HepG2 (cell line): ENCODE measurements at regions not wholly inside any gene's neighbourhood (a gene's known extent, or its start where the extent isn't known, plus 50 kb on each side); places are given as distances from the start of the nearest gene placed in this dataset.
"Not testable (repeated sequence)": the region's sequence is repeated elsewhere in the genome, so short reads cannot be mapped to it uniquely, and the experiment has no call there.

ENCODE experiments used
- ATAC-seq: fragments of 200-7000 bp; cut with Tn5 transposase; 3 replicates; pipeline ENCODE4 v1.9.1; 2020; ENCODE audit warnings: mild to moderate bottlenecking, moderate library complexity
- BruUV-seq: library from RNA; stranded (reverse); fragments of 400-500 nt; replicated peaks from 2 replicates; lab custom pipeline; 2021; lab: Mats Ljungman, UMichigan
- CTCF ChIA-PET: fragments of 300-600 bp; formaldehyde crosslinking; extraction: SDS; loops from one replicate; lab custom pipeline; 2021; ENCODE audit warnings: low total read pairs, inconsistent platforms, low intra/inter-chr PET ratio; lab: Yijun Ruan, JAX
- POLR2A ChIA-PET: fragments of 350-600 bp; sonication (Branson Sonifier 250); formaldehyde crosslinking; loops from one replicate; lab custom pipeline; 2020; ENCODE audit warnings: antibody characterized with exemption, inconsistent platforms; lab: Yijun Ruan, JAX
- DNase-seq: peaks from one replicate; pipeline ENCODE4 v3.0.0-alpha.2; 2015; ENCODE audit warnings: low spot score
- FAIRE-seq: peaks from 3 replicates; lab custom pipeline; 2011; peaks lifted over from hg19 to GRCh38; lab: Jason Lieb, UNC
- H2AFZ ChIP-seq: one replicate; pipeline ENCODE4 v1.6.1; 2011; ENCODE audit warnings: low read length, inconsistent platforms
- H3K27ac ChIP-seq: fragments of 300-600 bp; 3 replicates; pipeline ENCODE4 v1.8.0; 2011; ENCODE audit warnings: mixed run types, mild to moderate bottlenecking, mixed read lengths, low read length, inconsistent platforms; ENCODE audit not compliant: insufficient read depth; ENCODE audit errors: extremely low read length
- H3K27me3 ChIP-seq, 2 experiments: fragments of 200-600 bp in 1 of 2; 2 replicates in 1 of 2; 3 replicates in 1 of 2; pipeline versions ENCODE4 v1.6.0 to v1.8.0; 2011; ENCODE audit warnings: low read length in 2 of 2, mild to moderate bottlenecking in 2 of 2, moderate library complexity in 2 of 2, inconsistent platforms in 1 of 2; ENCODE audit not compliant: insufficient read depth in 2 of 2, control insufficient read depth in 1 of 2
- H3K36me3 ChIP-seq, 2 experiments: fragments of 200-600 bp in 1 of 2; replicated peaks in 1 of 2; 2 replicates in 1 of 2; 3 replicates in 1 of 2; pipeline versions ENCODE4 v1.5.1 to v1.8.0; 2011; ENCODE audit warnings: low read length in 2 of 2, inconsistent platforms in 1 of 2; ENCODE audit not compliant: insufficient read depth in 2 of 2, control insufficient read depth in 1 of 2
- H3K4me1 ChIP-seq: 2 replicates; pipeline ENCODE4 v1.5.1; 2012; ENCODE audit warnings: low read length, inconsistent platforms; ENCODE audit not compliant: insufficient read depth
- H3K4me2 ChIP-seq: 2 replicates; pipeline ENCODE4 v1.6.0; 2011; ENCODE audit warnings: low read depth, low read length, inconsistent platforms
- H3K4me3 ChIP-seq, 3 experiments: fragments of 200-600 bp in 1 of 3; sonication (generic), shearing (Covaris generic) in 1 of 3; replicated peaks in 1 of 3; 2 replicates each; pipeline ENCODE4 v1.5.1; 2011 to 2016; ENCODE audit warnings: low read length in 3 of 3, inconsistent platforms in 2 of 3, low read depth in 2 of 3, mild to moderate bottlenecking in 2 of 3, control low read depth in 1 of 3, mixed read lengths in 1 of 3; ENCODE audit not compliant: insufficient read depth in 1 of 3
- H3K79me2 ChIP-seq: one replicate; pipeline ENCODE4 v1.6.1; 2011; ENCODE audit warnings: low read length, inconsistent platforms; ENCODE audit not compliant: insufficient read depth
- H3K9ac ChIP-seq: 2 replicates; pipeline ENCODE4 v1.6.0; 2011; ENCODE audit warnings: mild to moderate bottlenecking, low read depth, low read length, inconsistent platforms; ENCODE audit not compliant: insufficient read depth
- H3K9me3 ChIP-seq: 2 replicates; pipeline ENCODE4 v1.5.1; 2012; ENCODE audit warnings: mild to moderate bottlenecking, low read length
- H4K20me1 ChIP-seq: 2 replicates; pipeline ENCODE4 v1.6.0; 2011; ENCODE audit warnings: inconsistent platforms, mild to moderate bottlenecking, low read length, moderate library complexity; ENCODE audit not compliant: insufficient read depth
- ZNF354B ChIP-seq: sonication (generic); formaldehyde crosslinking; IDR thresholded peaks from 2 replicates; pipeline ENCODE4 v1.8.0; 2022; ENCODE audit warnings: mild to moderate bottlenecking, missing genetic modification reagents
- ZNF841 ChIP-seq: sonication (generic); formaldehyde crosslinking; IDR thresholded peaks from 2 replicates; pipeline ENCODE4 v1.8.1; 2023; ENCODE audit warnings: missing genetic modification reagents, borderline replicate concordance
- WGBS: methylation state at CpG from one replicate; pipeline ENCODE4 v1.1.6; 2017; ENCODE audit warnings: low lambda C conversion rate; 5-methylcytosine and 5-hydroxymethylcytosine counted together
- in situ Hi-C: cut with HindIII; loops from 2 replicates; pipeline ENCODE4 v1.10.0; 2017; ENCODE audit warnings: low pct_unique_long_range_greater_than_20kb; ENCODE audit not compliant: extremely low pct_ligation_motif_present
- intact Hi-C: fragments of 100-400 bp; cut with micrococcal nuclease; formaldehyde crosslinking; loops from one replicate; pipeline ENCODE4 v1.10.0; 2022; ENCODE audit not compliant: unreplicated experiment
- TF ChIP-seq, protein P1 (sequence below): IDR thresholded peaks from 2 replicates; pipeline ENCODE4 v1.6.1; 2016; ENCODE audit warnings: control low read depth

GRCh38 chr9:16294940-16295339, 575.5 kb downstream of the BNC2 start:
- H3K27ac ChIP-seq, BruUV-seq, DNase-seq, H3K4me1 ChIP-seq, CTCF ChIA-PET, in situ Hi-C loops, H3K9ac ChIP-seq, H2AFZ ChIP-seq, H3K27me3 ChIP-seq, intact Hi-C loops, ATAC-seq, FAIRE-seq, H3K4me2 ChIP-seq, POLR2A ChIA-PET, H4K20me1 ChIP-seq, H3K9me3 ChIP-seq, H3K36me3 ChIP-seq, H3K79me2 ChIP-seq, H3K4me3 ChIP-seq: not testable (repeated sequence)
- WGBS, result 0% methylated on average over 4 of the region's 5 CpGs

GRCh38 chr9:16299368-16299767, 571.1 kb downstream of the BNC2 start:
- CTCF ChIA-PET, H3K27me3 ChIP-seq, H3K9me3 ChIP-seq, in situ Hi-C loops, H3K9ac ChIP-seq, BruUV-seq, H3K4me3 ChIP-seq, ATAC-seq, H2AFZ ChIP-seq, H3K79me2 ChIP-seq, H3K4me1 ChIP-seq, POLR2A ChIA-PET, H3K4me2 ChIP-seq, intact Hi-C loops, DNase-seq, H3K36me3 ChIP-seq, H3K27ac ChIP-seq, H4K20me1 ChIP-seq, FAIRE-seq: not testable (repeated sequence)
- WGBS, result 4% methylated on average over 3 of the region's 3 CpGs

- no peak for TF ChIP-seq ZNF841 (CRISPR knock-in tag)
- TF ChIP-seq ZNF354B (CRISPR knock-in tag), result no peak
- TF ChIP-seq, protein P1, sequence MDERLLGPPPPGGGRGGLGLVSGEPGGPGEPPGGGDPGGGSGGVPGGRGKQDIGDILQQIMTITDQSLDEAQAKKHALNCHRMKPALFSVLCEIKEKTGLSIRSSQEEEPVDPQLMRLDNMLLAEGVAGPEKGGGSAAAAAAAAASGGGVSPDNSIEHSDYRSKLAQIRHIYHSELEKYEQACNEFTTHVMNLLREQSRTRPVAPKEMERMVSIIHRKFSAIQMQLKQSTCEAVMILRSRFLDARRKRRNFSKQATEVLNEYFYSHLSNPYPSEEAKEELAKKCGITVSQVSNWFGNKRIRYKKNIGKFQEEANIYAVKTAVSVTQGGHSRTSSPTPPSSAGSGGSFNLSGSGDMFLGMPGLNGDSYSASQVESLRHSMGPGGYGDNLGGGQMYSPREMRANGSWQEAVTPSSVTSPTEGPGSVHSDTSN (CRISPR knock-in tag), result no peak
- Histone ChIP-seq H3K4me3 (no peak overlapping the region), H3K9ac (no peak overlapping the region), H3K4me1 (no peaks in the 10 kb centered on the region), H3K36me3 (no peaks in the 10 kb centered on the region), H3K9me3 (no peaks in the 10 kb centered on the region), H3K27me3 (no peaks in the 10 kb centered on the region), H3K4me2 (no peak overlapping the region), H4K20me1 (no peaks in the 10 kb centered on the region), H3K27ac (no peak overlapping the region), H2AFZ (no peak overlapping the region), H3K79me2 (no peaks in the 10 kb centered on the region)
- intact Hi-C loops, result no loop called here
- CTCF ChIA-PET, result no interaction called here
- no TSS peak for BruUV-seq
- POLR2A ChIA-PET, result no interaction called here
- no peak for DNase-seq
- no peak for ATAC-seq
- FAIRE-seq, result no peak
- 19% methylated on average over 6 of the region's 6 CpGs for WGBS
- in situ Hi-C loops, result no loop called here
Measured at GRCh38 chr9:16303506-16303905, 567.0 kb downstream of the BNC2 start.
